Colonic mucosa (tissue), 4 donors: ENCODE measurements at regions not wholly inside any gene's neighbourhood (a gene's known extent, or its start where the extent isn't known, plus 50 kb on each side); places are given as distances from the start of the nearest gene placed in this dataset.

Source experiments
- DNase-seq: peaks from one replicate; pipeline ENCODE4 v3.0.0-alpha.2; 2020
- H3K27ac ChIP-seq: fragments of 200-600 bp; one replicate; pipeline ENCODE4 v1.8.0; 2021
- H3K27me3 ChIP-seq: fragments of 200-600 bp; one replicate; pipeline ENCODE4 v1.8.0; 2021
- H3K36me3 ChIP-seq: fragments of 200-600 bp; one replicate; pipeline ENCODE4 v1.8.0; 2021
- H3K4me1 ChIP-seq: fragments of 200-600 bp; one replicate; pipeline ENCODE4 v1.8.0; 2021; ENCODE audit warnings: mild to moderate bottlenecking
- H3K4me3 ChIP-seq: fragments of 200-600 bp; one replicate; pipeline ENCODE4 v1.8.0; 2021
- H3K9ac ChIP-seq, 2 donors: one replicate each; pipeline ENCODE4 v1.7.0; 2013; ENCODE audit warnings: control low read depth in 2 of 2, low read depth in 2 of 2, low read length in 2 of 2
- H3K9me3 ChIP-seq: fragments of 200-600 bp; one replicate; pipeline ENCODE4 v1.8.0; 2021
- intact Hi-C: fragments of 100-400 bp; cut with DNase I; formaldehyde crosslinking; loops from one replicate; pipeline ENCODE4 v1.14.1; 2022
- TF ChIP-seq, protein P1 (sequence below): fragments of 200-600 bp; IDR thresholded peaks from one replicate; pipeline ENCODE4 v1.8.0; 2022; ENCODE audit warnings: antibody characterized with exemption, mild to moderate bottlenecking
- donor health status: healthy.
- donor health status: DM: no; HTN: no; CAD: no.
- donor health status: DM: no; HTN: no; CAD: no.

DNA sequence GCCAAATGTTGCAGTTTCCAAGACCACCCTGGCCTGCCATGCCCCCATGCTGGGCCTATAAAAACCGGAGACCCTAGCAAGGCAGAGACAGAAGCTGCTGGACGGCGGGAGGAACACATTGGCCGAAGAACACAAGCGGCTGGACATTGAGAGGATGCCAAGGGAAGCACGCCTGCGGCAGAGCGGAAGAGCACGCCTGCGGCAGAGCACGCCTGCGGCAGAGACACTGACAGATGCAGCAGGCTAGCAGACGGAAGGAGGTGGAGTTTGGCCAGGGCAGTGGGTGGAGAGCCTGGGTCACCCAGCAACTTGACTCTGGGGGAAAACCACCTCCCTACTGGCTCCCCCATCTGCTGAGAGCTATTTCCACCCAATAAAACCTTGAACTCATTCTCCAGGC lies 322.3 kb upstream of the TBL1XR1 start:
- H3K4me1 ChIP-seq, result no peaks in the 10 kb centered on the region
- H3K4me3 ChIP-seq, result no peak overlapping the region
- no peaks in the 10 kb centered on the region for H3K27me3 ChIP-seq
- no peak overlapping the region for H3K9ac ChIP-seq
- no peak overlapping the region for H3K27ac ChIP-seq
- intact Hi-C loops, result loop anchor here (10.0 kb wide), 1 partner anchor 265 kb away; no protein-coding TSS in a partner anchor
- no peaks in the 10 kb centered on the region for H3K9me3 ChIP-seq
- H3K36me3 ChIP-seq, result no peaks in the 10 kb centered on the region
- no peak for DNase-seq
- TF ChIP-seq, protein P1, sequence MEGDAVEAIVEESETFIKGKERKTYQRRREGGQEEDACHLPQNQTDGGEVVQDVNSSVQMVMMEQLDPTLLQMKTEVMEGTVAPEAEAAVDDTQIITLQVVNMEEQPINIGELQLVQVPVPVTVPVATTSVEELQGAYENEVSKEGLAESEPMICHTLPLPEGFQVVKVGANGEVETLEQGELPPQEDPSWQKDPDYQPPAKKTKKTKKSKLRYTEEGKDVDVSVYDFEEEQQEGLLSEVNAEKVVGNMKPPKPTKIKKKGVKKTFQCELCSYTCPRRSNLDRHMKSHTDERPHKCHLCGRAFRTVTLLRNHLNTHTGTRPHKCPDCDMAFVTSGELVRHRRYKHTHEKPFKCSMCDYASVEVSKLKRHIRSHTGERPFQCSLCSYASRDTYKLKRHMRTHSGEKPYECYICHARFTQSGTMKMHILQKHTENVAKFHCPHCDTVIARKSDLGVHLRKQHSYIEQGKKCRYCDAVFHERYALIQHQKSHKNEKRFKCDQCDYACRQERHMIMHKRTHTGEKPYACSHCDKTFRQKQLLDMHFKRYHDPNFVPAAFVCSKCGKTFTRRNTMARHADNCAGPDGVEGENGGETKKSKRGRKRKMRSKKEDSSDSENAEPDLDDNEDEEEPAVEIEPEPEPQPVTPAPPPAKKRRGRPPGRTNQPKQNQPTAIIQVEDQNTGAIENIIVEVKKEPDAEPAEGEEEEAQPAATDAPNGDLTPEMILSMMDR, result no peak

DNA sequence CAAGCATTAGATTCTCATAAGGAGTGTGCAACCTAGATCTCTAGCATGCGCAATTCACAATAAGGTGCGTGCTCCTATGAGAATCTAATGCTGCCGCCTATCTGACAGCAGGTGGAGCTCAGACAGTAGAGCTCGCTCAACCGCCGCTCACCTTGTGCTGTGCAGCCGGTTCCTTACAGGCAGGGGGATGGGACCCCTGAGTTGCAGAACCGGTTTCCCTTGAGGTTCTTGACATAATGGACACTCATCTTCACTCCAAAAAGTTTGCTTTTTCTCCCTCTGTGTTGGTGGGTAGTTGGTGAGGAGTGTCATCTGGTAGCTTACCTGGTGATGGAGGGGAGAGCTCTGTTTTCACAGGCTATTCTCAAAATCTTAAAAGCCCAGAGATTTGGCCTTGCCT lies 324.0 kb upstream of the TBL1XR1 start:
- intact Hi-C loops, result no loop called here
- TF ChIP-seq, protein P1, result peak; percentile 27

DNA sequence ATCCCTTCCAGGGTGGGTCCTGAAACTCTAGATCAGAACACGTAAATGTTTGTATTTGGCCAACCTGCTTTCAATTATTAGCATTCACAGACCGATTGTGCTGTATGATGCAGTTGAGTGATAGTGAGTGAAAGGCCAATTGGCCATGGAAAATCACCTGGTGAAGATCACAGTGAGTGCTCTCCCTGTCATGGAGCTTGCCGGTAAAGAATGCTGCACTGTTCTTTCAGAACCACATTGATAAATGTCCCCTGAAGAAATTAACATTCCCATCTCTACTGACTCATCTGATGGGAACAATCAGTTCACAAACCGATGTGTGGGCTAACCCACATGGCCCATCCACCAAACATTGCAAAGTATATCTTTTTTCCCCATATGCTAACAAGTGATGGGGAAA lies 324.8 kb upstream of the TBL1XR1 start:
- H3K27ac ChIP-seq, result no peak overlapping the region
- DNase-seq, result no peak
- H3K9me3 ChIP-seq, result no peaks in the 10 kb centered on the region
- H3K36me3 ChIP-seq, result no peaks in the 10 kb centered on the region
- peaks cover 7% of the 10 kb centered on the region for H3K4me1 ChIP-seq
- intact Hi-C loops, result no loop called here
- H3K27me3 ChIP-seq, result no peaks in the 10 kb centered on the region
- TF ChIP-seq, protein P1, result no peak
- no peak overlapping the region for H3K9ac ChIP-seq
- no peak overlapping the region for H3K4me3 ChIP-seq

More for the DNA sequence above, 324.0 kb upstream of the TBL1XR1 start:
- H3K27ac ChIP-seq, result no peak overlapping the region
- H3K9ac ChIP-seq, result no peak overlapping the region
- no peak overlapping the region for H3K4me3 ChIP-seq
- peak; percentile 66 for DNase-seq
- H3K27me3 ChIP-seq, result no peaks in the 10 kb centered on the region
- no peaks in the 10 kb centered on the region for H3K36me3 ChIP-seq
- H3K9me3 ChIP-seq, result no peaks in the 10 kb centered on the region
- peaks cover 5% of the 10 kb centered on the region for H3K4me1 ChIP-seq

DNA sequence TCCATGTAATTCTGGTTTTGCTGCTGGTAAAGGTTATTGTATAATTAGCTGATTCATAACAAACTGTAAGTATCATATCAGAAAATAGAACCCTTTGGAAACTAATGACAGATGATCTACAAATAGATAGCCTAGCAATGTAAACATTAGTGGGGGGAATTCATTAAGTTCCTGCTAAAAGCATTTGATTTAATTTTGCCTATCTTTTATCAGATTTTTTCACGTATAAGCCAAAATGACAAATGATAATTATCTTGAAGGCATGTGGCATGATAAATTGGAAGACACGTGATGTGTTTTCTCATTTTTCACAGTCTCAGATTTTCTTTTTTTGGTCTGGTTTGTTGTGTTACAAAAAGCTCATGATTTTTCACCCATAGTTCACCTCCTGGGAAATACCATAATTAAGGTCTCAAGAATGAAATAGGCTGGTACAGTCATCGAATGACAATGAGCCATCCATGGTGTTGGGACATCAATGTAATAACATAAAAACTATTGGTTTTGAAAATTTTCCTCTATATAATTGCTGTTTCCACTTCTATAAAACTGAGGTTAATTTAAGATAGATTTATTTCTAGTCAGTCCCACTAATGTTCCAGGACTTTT lies 325.9 kb upstream of the TBL1XR1 start:
- Histone ChIP-seq H3K4me1 (peaks cover 8% of the 10 kb centered on the region), H3K9me3 (no peaks in the 10 kb centered on the region), H3K27me3 (no peaks in the 10 kb centered on the region), H3K9ac (no peak overlapping the region), H3K4me3 (no peak overlapping the region), H3K27ac (no peak overlapping the region), H3K36me3 (no peaks in the 10 kb centered on the region)
- TF ChIP-seq, protein P1, result no peak
- intact Hi-C loops, result no loop called here
- DNase-seq, result no peak

DNA sequence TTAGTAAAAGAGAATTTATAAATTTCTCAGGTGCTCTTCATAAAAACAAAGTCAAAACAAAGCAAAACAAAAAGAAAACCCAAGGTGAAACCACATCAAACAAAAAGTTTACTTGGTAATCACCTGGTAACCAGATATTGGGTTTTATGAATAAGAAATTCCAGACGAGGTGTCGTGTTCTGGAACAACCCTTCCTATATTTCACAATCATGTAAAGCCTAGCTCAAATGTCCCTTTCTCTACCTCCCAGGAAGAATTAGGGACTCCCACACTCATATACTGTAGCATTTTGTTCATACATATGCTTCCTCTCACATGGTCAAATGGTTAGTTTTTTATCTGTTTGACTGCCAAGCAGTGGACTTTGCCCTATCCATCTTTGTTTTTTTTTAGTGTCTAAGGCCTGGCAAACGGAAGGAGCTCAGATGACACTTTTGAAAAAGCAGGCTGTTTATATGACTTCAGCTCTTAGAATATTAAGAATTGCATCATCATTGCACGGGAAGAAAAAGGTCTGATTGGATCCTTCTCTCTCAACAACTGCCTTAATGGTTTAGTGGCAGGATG lies 326.7 kb upstream of the TBL1XR1 start:
- Histone ChIP-seq H3K27ac (no peak overlapping the region), H3K9ac (no peak overlapping the region), H3K4me1 (peaks cover 15% of the 10 kb centered on the region), H3K4me3 (no peak overlapping the region), H3K9me3 (no peaks in the 10 kb centered on the region), H3K36me3 (no peaks in the 10 kb centered on the region), H3K27me3 (no peaks in the 10 kb centered on the region)
- TF ChIP-seq, protein P1, result no peak
- DNase-seq, result no peak
- intact Hi-C loops, result no loop called here
